ENCODE measurements at regions not wholly inside any gene's neighbourhood (a gene's known extent, or its start where the extent isn't known, plus 50 kb on each side); places are given as distances from the start of the nearest gene placed in this dataset.

DNA sequence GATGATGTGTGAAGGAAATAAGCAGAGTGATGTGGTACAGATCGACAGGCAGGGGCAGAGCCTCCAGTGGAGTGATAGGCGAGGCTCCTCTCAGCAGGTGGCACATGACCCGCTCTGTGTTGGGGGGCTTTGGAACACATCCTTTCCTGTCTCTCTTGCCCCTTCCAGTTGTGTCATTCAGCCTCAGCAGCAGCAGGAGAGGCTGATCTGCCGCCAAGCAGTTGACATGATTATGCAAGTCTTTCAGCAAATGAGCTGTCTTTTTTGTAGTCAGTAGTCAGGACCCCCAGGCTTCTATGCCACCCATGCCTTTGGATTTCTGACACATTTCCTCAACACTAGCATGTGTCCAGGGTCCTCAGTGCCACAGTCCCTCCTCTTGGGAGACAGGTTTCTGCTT lies 307.1 kb upstream of the C1orf174 start:
- H3K9me3 Mint-ChIP-seq: peaks cover 13% of the 10 kb centered on the region
- H3K36me3 Mint-ChIP-seq (ENCODE audit: low read depth): no peaks in the 10 kb centered on the region
- H3K4me3 Mint-ChIP-seq: no peak overlapping the region
- no peaks in the 10 kb centered on the region for H3K4me1 Mint-ChIP-seq (ENCODE audit: low read depth)
- H3K27me3 Mint-ChIP-seq: no peaks in the 10 kb centered on the region
- H3K27ac Mint-ChIP-seq: no peak overlapping the region

DNA sequence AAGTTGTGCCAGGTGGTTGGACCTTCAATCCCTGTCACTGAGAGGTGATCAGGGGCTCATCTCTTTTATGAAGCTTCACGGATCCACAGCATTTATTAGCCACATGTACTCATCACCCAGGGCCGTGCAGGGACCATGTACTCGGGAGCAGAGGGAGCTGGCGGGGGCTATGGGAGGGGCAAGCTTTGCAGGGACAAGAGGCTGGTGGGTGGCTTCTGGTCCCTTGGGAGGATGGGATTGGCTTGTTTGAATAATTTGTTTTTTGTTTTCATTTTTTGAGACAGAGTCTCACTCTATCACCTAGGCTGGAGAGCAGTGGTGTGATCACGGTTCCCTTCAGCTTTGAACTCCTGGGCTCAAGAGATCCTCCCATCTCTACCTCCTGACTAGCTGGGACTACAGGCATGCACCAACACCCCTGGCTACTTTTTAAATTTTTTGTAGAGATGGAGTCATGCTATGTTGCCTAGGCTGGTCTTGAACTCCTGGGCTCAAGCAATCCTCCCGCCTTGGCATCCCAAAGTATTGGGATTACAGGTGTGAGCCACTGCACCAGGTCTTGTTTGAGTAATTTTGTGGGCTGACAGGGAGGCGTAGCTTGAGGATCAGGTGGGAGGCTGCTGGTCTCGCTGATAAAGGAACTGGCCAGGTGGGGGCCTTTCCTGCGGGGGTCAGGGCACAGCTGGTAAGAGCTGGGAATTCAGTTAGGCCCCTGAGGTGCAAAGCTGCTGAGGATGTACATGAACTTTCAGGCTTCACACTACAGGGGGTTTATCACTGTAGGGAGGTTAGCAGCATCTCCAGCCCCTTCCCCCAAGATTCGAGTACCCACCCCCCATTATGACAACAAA lies 308.0 kb upstream of the C1orf174 start:
- Mint-ChIP-seq H3K4me1 (ENCODE audit: low read depth) (no peaks in the 10 kb centered on the region), H3K27me3 (peaks cover 2% of the 10 kb centered on the region), H3K4me3 (no peak overlapping the region), H3K27ac (no peak overlapping the region), H3K9me3 (peaks cover 13% of the 10 kb centered on the region), H3K36me3 (ENCODE audit: low read depth) (no peaks in the 10 kb centered on the region)

DNA sequence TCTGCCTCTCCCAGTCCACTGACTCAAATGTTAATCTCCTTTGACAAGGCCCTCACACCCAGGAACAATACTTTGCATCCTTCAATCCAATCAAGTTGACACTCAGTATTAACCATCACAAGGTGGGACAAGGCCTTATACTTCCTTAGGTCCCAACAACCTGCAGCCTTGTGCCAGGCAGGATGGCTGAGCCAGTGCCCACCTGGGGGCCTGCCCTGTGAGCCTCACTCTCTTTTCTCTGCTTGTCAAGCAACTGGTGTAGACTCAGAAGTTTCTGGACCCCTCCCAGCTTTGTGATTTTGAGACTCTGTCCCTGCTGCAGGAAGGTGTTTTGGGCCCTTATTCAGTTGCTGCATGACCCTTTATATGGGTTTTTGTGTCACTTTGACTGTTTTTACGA lies 310.0 kb upstream of the C1orf174 start:
- no peaks in the 10 kb centered on the region for H3K36me3 Mint-ChIP-seq (ENCODE audit: low read depth)
- peaks cover 13% of the 10 kb centered on the region for H3K27me3 Mint-ChIP-seq
- H3K27ac Mint-ChIP-seq: no peak overlapping the region
- no peaks in the 10 kb centered on the region for H3K4me1 Mint-ChIP-seq (ENCODE audit: low read depth)
- H3K9me3 Mint-ChIP-seq: peaks cover 6% of the 10 kb centered on the region
- no peak overlapping the region for H3K4me3 Mint-ChIP-seq

DNA sequence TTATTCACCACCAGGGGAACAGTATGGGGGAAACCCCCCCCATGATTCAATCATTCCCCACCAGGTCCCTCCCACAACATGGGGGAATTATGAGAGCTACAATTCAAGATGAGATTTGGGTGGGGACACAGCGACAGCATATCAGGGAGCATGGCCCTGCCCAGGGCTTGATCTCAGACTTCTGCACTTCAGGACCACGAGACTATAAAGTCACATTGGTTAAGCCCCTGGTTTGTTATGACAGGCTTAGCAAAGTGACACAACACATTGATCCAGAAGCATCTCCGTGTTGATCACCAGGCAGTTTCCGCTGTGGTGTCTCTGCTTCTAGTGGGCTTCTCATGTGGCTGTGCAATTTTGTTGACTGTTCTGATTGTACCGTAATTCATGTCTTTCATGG lies 312.7 kb upstream of the C1orf174 start:
- no peaks in the 10 kb centered on the region for H3K4me1 Mint-ChIP-seq (ENCODE audit: low read depth)
- no peak overlapping the region for H3K27ac Mint-ChIP-seq
- H3K9me3 Mint-ChIP-seq: no peaks in the 10 kb centered on the region
- H3K36me3 Mint-ChIP-seq (ENCODE audit: low read depth): no peaks in the 10 kb centered on the region
- H3K4me3 Mint-ChIP-seq: no peak overlapping the region
- peaks cover 22% of the 10 kb centered on the region for H3K27me3 Mint-ChIP-seq

DNA sequence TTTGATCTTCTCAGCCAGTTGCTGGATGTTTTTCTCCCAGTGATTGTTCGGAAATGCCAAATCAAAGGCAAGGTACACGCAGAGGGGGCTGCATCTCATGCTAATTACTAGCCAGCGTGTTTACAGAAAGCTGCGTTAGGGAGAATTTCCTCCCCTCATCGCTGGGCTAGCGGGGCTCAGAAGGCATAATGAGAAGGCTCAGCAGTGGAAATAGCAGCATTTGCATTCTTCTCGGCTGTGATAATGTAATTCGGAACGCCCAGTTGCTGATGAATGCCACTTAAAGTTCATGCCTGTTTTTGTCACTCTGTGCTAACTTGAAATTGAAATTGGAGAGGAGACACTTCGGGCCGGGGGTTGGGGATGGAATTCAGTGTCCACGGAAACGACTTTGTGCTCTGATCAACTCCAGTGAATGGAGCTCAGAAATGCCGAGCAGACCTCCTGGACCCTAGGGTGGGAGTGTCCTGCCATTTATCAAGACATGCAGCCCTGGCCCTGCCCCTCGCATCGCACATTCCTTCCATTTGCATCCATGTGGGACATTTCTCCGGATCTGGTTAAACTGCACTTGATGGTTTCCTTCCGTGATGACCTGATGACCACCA lies 313.4 kb upstream of the C1orf174 start:
- Mint-ChIP-seq H3K27ac (no peak overlapping the region), H3K4me1 (ENCODE audit: low read depth) (no peaks in the 10 kb centered on the region), H3K36me3 (ENCODE audit: low read depth) (no peaks in the 10 kb centered on the region), H3K9me3 (no peaks in the 10 kb centered on the region), H3K27me3 (peaks cover 22% of the 10 kb centered on the region), H3K4me3 (no peak overlapping the region)

DNA sequence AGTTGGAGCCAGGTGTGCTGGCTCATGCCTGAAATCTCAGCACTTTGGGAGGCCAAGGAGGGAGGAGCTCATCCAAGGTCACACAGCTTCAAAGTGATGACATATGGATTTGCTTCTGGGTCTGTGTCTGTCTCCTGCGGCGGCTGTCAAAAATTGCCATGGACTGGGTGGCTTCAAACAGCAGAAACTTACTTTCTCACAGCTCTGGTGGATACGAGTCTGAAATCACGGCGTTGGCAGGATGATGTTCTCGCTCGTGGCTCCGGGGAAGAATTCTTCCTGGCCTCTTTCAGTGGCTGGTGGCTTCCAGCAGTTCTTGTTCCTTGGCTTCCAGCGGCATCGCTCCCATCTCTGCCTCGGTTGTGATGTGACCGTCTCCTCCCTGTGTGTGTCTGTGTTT lies 314.8 kb upstream of the C1orf174 start:
- no peaks in the 10 kb centered on the region for H3K36me3 Mint-ChIP-seq (ENCODE audit: low read depth)
- no peaks in the 10 kb centered on the region for H3K4me1 Mint-ChIP-seq (ENCODE audit: low read depth)
- H3K4me3 Mint-ChIP-seq: no peak overlapping the region
- no peaks in the 10 kb centered on the region for H3K9me3 Mint-ChIP-seq
- peaks cover 22% of the 10 kb centered on the region for H3K27me3 Mint-ChIP-seq
- no peak overlapping the region for H3K27ac Mint-ChIP-seq

DNA sequence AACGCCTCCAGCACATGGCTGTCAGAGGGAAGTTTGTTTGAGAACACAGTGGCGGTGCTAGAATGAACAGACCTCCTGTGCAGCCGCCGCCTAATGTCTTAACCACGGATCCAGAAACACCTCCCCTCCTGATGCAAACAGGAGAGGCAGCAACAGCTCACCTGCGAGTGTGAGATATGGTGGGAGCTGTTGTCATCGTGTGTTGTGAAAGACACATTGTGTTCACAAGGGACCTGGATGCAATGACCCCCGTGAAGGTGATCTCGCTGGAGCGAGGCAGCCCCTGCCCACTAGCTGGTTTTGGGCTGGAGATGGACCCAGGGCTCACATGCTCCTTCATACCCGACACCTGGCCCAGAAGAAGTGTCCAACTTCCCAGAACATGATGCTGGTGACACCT lies 315.3 kb upstream of the C1orf174 start:
- Mint-ChIP-seq H3K27me3 (peaks cover 22% of the 10 kb centered on the region), H3K36me3 (ENCODE audit: low read depth) (no peaks in the 10 kb centered on the region), H3K27ac (no peak overlapping the region), H3K4me3 (no peak overlapping the region), H3K9me3 (no peaks in the 10 kb centered on the region), H3K4me1 (ENCODE audit: low read depth) (no peaks in the 10 kb centered on the region)

DNA sequence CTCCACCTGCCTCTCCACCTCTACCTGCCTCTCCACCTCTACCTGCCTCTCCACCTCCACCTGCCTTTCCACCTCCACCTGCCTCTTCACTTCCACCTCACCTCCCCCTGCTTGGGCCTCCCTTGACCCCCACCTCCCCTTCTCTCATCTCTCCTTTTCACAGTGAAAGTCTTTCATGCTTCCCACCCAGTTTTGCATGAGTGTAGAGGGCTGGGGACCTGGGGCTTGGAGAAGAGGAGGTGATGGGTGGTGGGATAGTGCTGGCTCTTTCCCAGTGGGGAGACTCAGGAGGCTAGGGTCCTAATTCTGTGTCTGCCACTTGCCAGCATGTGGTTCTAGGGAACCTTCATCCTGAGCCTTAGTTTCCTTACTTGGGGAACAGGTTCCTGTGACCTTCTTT lies 316.2 kb upstream of the C1orf174 start:
- Mint-ChIP-seq H3K9me3 (no peaks in the 10 kb centered on the region), H3K36me3 (ENCODE audit: low read depth) (no peaks in the 10 kb centered on the region), H3K27ac (no peak overlapping the region)

DNA sequence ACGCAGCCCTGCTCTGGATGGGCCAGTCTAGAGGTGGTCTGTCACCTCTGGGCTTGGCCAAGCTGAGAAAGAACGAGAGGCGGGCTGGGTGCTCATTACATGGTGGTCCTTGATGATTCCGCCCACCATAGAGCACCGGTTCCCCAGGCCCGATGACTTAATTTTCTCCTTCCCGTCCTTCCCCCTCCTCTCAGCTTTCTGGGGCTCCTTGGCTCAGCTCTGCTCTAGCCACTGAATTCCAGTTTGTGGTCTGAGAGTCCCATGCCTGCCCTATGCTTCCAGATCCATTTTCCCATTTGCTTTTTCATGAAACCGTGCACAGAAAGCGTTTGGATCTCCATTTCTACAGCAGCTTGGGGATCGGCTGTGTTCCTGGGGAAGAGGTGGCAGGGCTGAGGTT lies 318.5 kb upstream of the C1orf174 start:
- Mint-ChIP-seq H3K36me3 (ENCODE audit: low read depth) (no peaks in the 10 kb centered on the region), H3K27ac (no peak overlapping the region), H3K4me3 (no peak overlapping the region), H3K4me1 (ENCODE audit: low read depth) (no peaks in the 10 kb centered on the region), H3K27me3 (peaks cover 17% of the 10 kb centered on the region), H3K9me3 (no peaks in the 10 kb centered on the region)

More for the DNA sequence above, 316.2 kb upstream of the C1orf174 start:
- Mint-ChIP-seq H3K27me3 (peaks cover 22% of the 10 kb centered on the region), H3K4me1 (ENCODE audit: low read depth) (no peaks in the 10 kb centered on the region), H3K4me3 (no peak overlapping the region)

DNA sequence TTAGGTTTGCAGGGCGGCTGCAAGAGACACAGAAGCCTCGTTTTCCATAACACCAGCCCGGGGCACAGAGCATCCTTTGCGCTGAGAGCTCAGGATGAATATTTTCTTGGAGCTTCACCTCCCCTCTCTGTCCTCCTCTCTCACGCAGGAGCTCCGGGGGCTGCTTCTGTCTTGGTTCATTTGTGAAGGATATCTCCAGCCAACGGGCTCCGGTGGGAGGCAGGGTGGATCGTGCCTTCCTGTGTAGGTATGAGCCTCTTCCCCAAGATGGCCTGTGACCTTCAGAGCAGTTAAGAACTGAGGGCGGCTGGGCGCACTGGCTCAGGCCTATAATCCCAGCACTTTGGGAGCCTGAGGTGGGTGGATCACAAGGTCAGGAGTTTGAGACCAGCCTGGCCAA lies 319.0 kb upstream of the C1orf174 start:
- H3K27ac Mint-ChIP-seq: no peak overlapping the region
- H3K36me3 Mint-ChIP-seq (ENCODE audit: low read depth): no peaks in the 10 kb centered on the region
- no peaks in the 10 kb centered on the region for H3K4me1 Mint-ChIP-seq (ENCODE audit: low read depth)
- no peak overlapping the region for H3K4me3 Mint-ChIP-seq
- H3K27me3 Mint-ChIP-seq: peaks cover 16% of the 10 kb centered on the region
- no peaks in the 10 kb centered on the region for H3K9me3 Mint-ChIP-seq

DNA sequence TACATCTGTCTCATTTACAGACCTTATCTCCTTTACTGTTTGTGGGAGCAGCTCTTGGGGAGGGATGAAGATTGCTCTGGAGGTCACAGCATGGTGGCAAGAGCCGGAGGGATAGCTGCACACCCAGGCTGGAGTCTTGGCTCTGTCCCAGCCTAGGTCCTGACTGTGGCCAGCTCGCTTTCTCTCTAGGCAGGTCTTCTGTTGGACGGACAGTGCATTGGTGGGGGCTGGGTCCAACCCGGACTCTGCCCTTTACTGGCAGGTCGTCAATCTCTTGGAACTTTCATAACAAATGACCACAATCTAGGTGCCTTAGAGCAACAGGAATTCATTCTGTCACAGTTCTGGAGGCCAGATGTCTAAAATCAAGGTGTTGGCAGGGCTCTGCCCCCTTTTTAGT lies 319.8 kb upstream of the C1orf174 start:
- no peaks in the 10 kb centered on the region for H3K9me3 Mint-ChIP-seq
- peaks cover 10% of the 10 kb centered on the region for H3K27me3 Mint-ChIP-seq
- no peak overlapping the region for H3K27ac Mint-ChIP-seq

DNA sequence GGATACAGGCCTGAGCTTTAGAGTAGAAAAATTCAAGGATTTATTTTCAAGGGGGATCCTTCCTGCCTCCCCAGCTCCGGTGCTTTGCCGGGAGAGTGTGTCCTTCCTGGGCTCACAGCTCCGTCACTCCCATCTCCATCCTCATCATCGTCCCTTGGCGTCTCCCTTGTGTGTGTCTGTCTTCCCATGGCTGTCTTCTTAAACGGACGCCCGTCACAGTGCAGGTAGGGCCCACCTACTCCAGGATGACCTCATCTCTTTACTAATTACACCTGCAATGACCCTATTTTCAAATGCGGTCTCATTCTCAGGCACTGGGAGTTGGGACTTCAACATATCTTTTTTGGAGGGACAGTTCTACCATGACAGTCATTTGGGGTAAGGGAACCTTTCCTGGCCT lies 320.3 kb upstream of the C1orf174 start:
- Mint-ChIP-seq H3K27me3 (peaks cover 6% of the 10 kb centered on the region), H3K36me3 (ENCODE audit: low read depth) (no peaks in the 10 kb centered on the region), H3K4me3 (no peak overlapping the region), H3K4me1 (ENCODE audit: low read depth) (no peaks in the 10 kb centered on the region), H3K9me3 (no peaks in the 10 kb centered on the region), H3K27ac (no peak overlapping the region)

More for the DNA sequence above, 319.8 kb upstream of the C1orf174 start:
- Mint-ChIP-seq H3K4me1 (ENCODE audit: low read depth) (no peaks in the 10 kb centered on the region), H3K36me3 (ENCODE audit: low read depth) (no peaks in the 10 kb centered on the region), H3K4me3 (no peak overlapping the region)

DNA sequence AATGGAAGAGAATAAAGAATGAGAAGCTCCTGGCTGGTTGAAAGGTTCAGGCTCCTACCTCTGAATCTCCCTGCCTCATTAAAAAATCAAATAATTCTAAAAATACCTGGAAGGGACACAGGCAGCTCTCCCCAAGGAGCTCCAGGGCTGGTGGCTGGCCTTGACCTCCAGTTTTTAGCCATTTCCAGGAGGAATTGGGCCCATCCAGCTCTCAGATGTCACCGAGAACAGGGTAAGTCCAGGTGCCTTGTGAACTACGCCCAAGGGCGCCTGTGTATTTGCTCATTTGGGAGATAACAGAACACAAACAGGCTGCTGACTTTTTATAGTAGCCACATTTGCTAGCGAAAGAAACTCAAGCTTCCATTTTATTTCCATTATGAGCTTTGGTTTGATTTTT lies 321.0 kb upstream of the C1orf174 start:
- Mint-ChIP-seq H3K4me1 (ENCODE audit: low read depth) (no peaks in the 10 kb centered on the region), H3K36me3 (ENCODE audit: low read depth) (no peaks in the 10 kb centered on the region), H3K27me3 (peaks cover 6% of the 10 kb centered on the region), H3K9me3 (no peaks in the 10 kb centered on the region), H3K4me3 (no peak overlapping the region), H3K27ac (no peak overlapping the region)

DNA sequence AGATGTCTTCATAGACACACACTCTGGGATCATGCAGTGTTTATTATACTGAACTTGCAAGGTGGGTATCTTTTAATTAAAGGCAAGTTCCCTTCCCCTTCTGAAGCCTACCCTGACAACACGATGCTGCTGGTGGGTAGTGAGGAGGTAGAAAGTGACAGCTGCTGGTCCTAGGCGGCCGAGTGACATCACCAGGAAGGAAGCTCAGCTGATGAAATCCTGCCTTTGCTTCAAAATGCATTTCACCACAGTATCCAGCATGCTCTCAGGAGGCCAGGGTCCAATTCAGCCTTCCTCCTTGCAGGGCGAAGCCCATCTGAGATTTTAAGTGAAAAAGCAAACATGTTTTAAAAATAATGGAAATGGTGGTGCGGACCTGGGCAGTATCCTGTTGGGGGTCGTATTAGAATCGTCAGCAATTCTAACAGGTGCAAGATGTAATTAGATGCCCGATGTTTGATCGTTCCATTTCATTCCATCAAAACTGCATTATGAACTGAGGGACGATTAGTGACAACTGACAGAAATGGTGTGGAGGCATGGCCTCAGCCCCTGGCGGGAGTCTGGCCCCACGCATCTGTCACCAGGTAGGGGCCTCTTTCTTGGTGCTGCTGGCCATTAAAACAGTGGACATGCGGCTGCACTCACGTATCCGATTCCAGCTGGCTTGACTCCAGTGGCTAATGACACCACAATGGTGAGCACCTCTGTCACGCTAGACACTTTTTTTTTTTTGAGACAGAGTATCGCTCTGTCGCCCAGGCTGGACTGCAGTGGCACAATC lies 324.8 kb upstream of the C1orf174 start:
- Mint-ChIP-seq H3K27me3 (no peaks in the 10 kb centered on the region), H3K4me1 (ENCODE audit: low read depth) (no peaks in the 10 kb centered on the region), H3K27ac (no peak overlapping the region), H3K36me3 (ENCODE audit: low read depth) (no peaks in the 10 kb centered on the region), H3K9me3 (no peaks in the 10 kb centered on the region), H3K4me3 (no peak overlapping the region)

DNA sequence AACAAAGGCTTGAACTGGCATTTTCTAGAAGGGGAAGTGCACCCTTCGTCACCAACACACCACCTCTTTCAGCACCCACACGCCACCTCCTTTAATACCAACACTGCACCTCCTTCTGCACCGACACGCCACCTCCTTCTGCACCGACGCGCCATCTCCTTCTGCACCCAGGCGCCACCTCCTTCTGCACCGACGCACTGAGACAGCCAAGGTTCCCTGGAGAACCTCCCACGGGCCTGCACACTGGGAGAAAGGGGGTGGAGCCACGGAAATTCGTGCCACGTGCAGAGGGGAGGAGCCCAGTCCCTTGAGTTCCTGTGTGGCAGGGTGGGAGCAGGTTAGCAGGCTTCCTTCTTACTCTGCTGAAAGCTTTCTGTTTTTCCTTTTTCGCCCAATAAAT lies 327.9 kb upstream of the C1orf174 start:
- H3K27ac Mint-ChIP-seq: no peak overlapping the region
- H3K36me3 Mint-ChIP-seq (ENCODE audit: low read depth): no peaks in the 10 kb centered on the region
- H3K4me1 Mint-ChIP-seq (ENCODE audit: low read depth): no peaks in the 10 kb centered on the region
- no peaks in the 10 kb centered on the region for H3K9me3 Mint-ChIP-seq
- no peak overlapping the region for H3K4me3 Mint-ChIP-seq
- no peaks in the 10 kb centered on the region for H3K27me3 Mint-ChIP-seq
